H1 (cell line): ENCODE measurements at regions not wholly inside any gene's neighbourhood (a gene's known extent, or its start where the extent isn't known, plus 50 kb on each side); places are given as distances from the start of the nearest gene placed in this dataset.

Experiments used
- CTCF ChIA-PET: fragments of 300-600 bp; sonication (Branson Sonifier 250); formaldehyde crosslinking; loops from one replicate; lab custom pipeline; 2021; ENCODE audit not compliant: partially characterized antibody; lab: Charles Lee
- POLR2A ChIA-PET: fragments of 300-600 bp; sonication (Branson Sonifier 250); formaldehyde crosslinking; loops from one replicate; lab custom pipeline; 2021; ENCODE audit warnings: inconsistent platforms; ENCODE audit not compliant: partially characterized antibody; lab: Charles Lee
- DNase-seq, 2 experiments: peaks; one replicate each; pipeline versions ENCODE4 v3.0.0 to v3.0.0-alpha.2; 2010 to 2022; ENCODE audit warnings: low spot score in 2 of 2, low read depth in 1 of 2, mixed read lengths in 1 of 2
- FAIRE-seq: peaks from 2 replicates; lab custom pipeline; 2011; peaks lifted over from hg19 to GRCh38; lab: Jason Lieb, UNC
- H2AFZ ChIP-seq: 2 replicates; pipeline ENCODE4 v1.8.1; 2012; ENCODE audit warnings: low read length, inconsistent platforms
- H2AK5ac ChIP-seq: 2 replicates; pipeline ENCODE4 v1.6.1; 2013; ENCODE audit warnings: low read depth, low read length
- H2BK120ac ChIP-seq: replicated peaks from 2 replicates; pipeline ENCODE3; 2013; ENCODE audit warnings: low read depth, low read length, inconsistent platforms
- H2BK12ac ChIP-seq: 2 replicates; pipeline ENCODE4 v1.6.1; 2013; ENCODE audit warnings: low read depth, low read length
- H2BK15ac ChIP-seq: 2 replicates; pipeline ENCODE4 v1.6.1; 2013; ENCODE audit warnings: low read length
- H2BK20ac ChIP-seq: 2 replicates; pipeline ENCODE4 v1.6.1; 2013; ENCODE audit warnings: low read length
- H2BK5ac ChIP-seq: 2 replicates; pipeline ENCODE4 v1.6.1; 2013; ENCODE audit warnings: low read depth, low read length
- H3K14ac ChIP-seq: 2 replicates; pipeline ENCODE4 v1.6.1; 2013; ENCODE audit warnings: inconsistent platforms; ENCODE audit not compliant: insufficient read length
- H3K18ac ChIP-seq: 2 replicates; pipeline ENCODE4 v1.6.1; 2013; ENCODE audit warnings: low read length; ENCODE audit errors: extremely low read depth
- H3K23ac ChIP-seq: 2 replicates; pipeline ENCODE4 v1.6.1; 2013; ENCODE audit warnings: inconsistent platforms; ENCODE audit not compliant: insufficient read length
- H3K23me2 ChIP-seq: 2 replicates; pipeline ENCODE4 v1.6.1; 2013; ENCODE audit warnings: low read depth, low read length
- H3K27ac ChIP-seq: 2 replicates; pipeline ENCODE4 v1.6.1; 2011; ENCODE audit warnings: low read depth, low read length, inconsistent platforms
- H3K27me3 ChIP-seq, 4 experiments: replicated peaks in 1 of 4; 1 replicate in 1 of 4; 2 replicates in 3 of 4; pipeline versions ENCODE4 v1.6.1 to v1.8.1; 2011 to 2013; ENCODE audit warnings: low read length in 3 of 4, mild to moderate bottlenecking in 3 of 4, inconsistent platforms in 2 of 4, mixed read lengths in 2 of 4, moderate library complexity in 1 of 4; ENCODE audit not compliant: control insufficient read depth in 3 of 4, insufficient read depth in 3 of 4; ENCODE audit errors: extremely low read depth in 1 of 4
- H3K36me3 ChIP-seq, 4 experiments: 2 replicates each; pipeline versions ENCODE4 v1.6.1 to v1.8.1; 2011 to 2013; ENCODE audit warnings: mild to moderate bottlenecking in 4 of 4, low read length in 3 of 4, moderate library complexity in 2 of 4, control low read depth in 1 of 4, inconsistent platforms in 1 of 4; ENCODE audit not compliant: insufficient read depth in 4 of 4, control insufficient read depth in 2 of 4
- H3K4ac ChIP-seq: replicated peaks from 2 replicates; pipeline ENCODE3; 2013; ENCODE audit warnings: low read length, low read depth, mixed read lengths, inconsistent platforms; ENCODE audit not compliant: insufficient read length
- H3K4me1 ChIP-seq, 4 experiments: replicated peaks in 1 of 4; 1 replicate in 1 of 4; 2 replicates in 3 of 4; pipeline versions ENCODE4 v1.6.1 to v1.8.1; 2011 to 2013; ENCODE audit warnings: low read length in 3 of 4, inconsistent platforms in 2 of 4, mixed read lengths in 1 of 4; ENCODE audit not compliant: insufficient read depth in 4 of 4, control insufficient read depth in 3 of 4
- H3K4me2 ChIP-seq, 2 experiments: 2 replicates each; pipeline versions ENCODE4 v1.6.1 to v1.8.1; 2011 to 2013; ENCODE audit warnings: low read depth in 2 of 2, low read length in 2 of 2, control low read depth in 1 of 2, inconsistent platforms in 1 of 2, mild to moderate bottlenecking in 1 of 2; ENCODE audit not compliant: insufficient read depth in 1 of 2
- H3K4me3 ChIP-seq, 4 experiments: fragments of 200-600, 300-600 bp in 1 of 4; sonication (generic), shearing (Covaris generic), sonication (Bioruptor Twin) in 1 of 4; 2 replicates each; pipeline versions ENCODE4 v1.5.1 to v1.8.1; 2011 to 2016; ENCODE audit warnings: low read length in 4 of 4, low read depth in 3 of 4, control low read depth in 2 of 4, inconsistent platforms in 2 of 4, mild to moderate bottlenecking in 2 of 4, mixed read lengths in 1 of 4, moderate library complexity in 1 of 4; ENCODE audit not compliant: insufficient read depth in 2 of 4; ENCODE audit errors: extremely low read depth in 1 of 4
- H3K56ac ChIP-seq: replicated peaks from 2 replicates; pipeline ENCODE3; 2013; ENCODE audit warnings: low read depth, mild to moderate bottlenecking, mixed read lengths, low read length, inconsistent platforms; ENCODE audit not compliant: insufficient read length
- H3K79me1 ChIP-seq: 2 replicates; pipeline ENCODE4 v1.6.1; 2013; ENCODE audit warnings: low read depth, low read length, control low read depth
- H3K79me2 ChIP-seq, 2 experiments: 2 replicates each; pipeline versions ENCODE4 v1.6.1 to v1.8.1; 2012 to 2013; ENCODE audit warnings: low read length in 2 of 2, mild to moderate bottlenecking in 2 of 2, inconsistent platforms in 1 of 2; ENCODE audit not compliant: insufficient read depth in 2 of 2, control insufficient read depth in 1 of 2
- H3K9ac ChIP-seq, 4 experiments: replicated peaks in 1 of 4; 1 replicate in 1 of 4; 2 replicates in 3 of 4; pipeline versions ENCODE4 v1.6.1 to v1.8.1; 2011 to 2013; ENCODE audit warnings: low read depth in 3 of 4, low read length in 3 of 4, control low read depth in 2 of 4, mild to moderate bottlenecking in 2 of 4, moderate library complexity in 2 of 4, inconsistent platforms in 1 of 4; ENCODE audit errors: extremely low read depth in 1 of 4
- H3K9me3 ChIP-seq, 2 experiments: 2 replicates each; pipeline versions ENCODE4 v1.6.1 to v1.8.1; 2012 to 2013; ENCODE audit warnings: mild to moderate bottlenecking in 2 of 2, moderate library complexity in 2 of 2, control low read depth in 1 of 2, inconsistent platforms in 1 of 2, low read depth in 1 of 2, low read length in 1 of 2, mixed read lengths in 1 of 2; ENCODE audit not compliant: insufficient read depth in 2 of 2
- H4K20me1 ChIP-seq, 2 experiments: replicated peaks in 1 of 2; 2 replicates each; pipeline versions ENCODE3 to v1.8.1; 2011 to 2013; ENCODE audit warnings: inconsistent platforms in 2 of 2, low read length in 2 of 2, mild to moderate bottlenecking in 1 of 2; ENCODE audit not compliant: insufficient read depth in 2 of 2, control insufficient read depth in 1 of 2
- H4K5ac ChIP-seq: 2 replicates; pipeline ENCODE4 v1.6.1; 2013; ENCODE audit warnings: low read length, low read depth, mixed read lengths, inconsistent platforms; ENCODE audit not compliant: insufficient read length
- H4K8ac ChIP-seq: 2 replicates; pipeline ENCODE4 v1.8.0; 2013; ENCODE audit warnings: mild to moderate bottlenecking, moderate library complexity, low read length, inconsistent platforms; ENCODE audit not compliant: insufficient read depth; ENCODE audit errors: extremely low read depth
- H4K91ac ChIP-seq: replicated peaks from 2 replicates; pipeline ENCODE3; 2013; ENCODE audit warnings: low read length, mixed read lengths, inconsistent platforms; ENCODE audit not compliant: insufficient read length
- ATF2 ChIP-seq: IDR thresholded peaks from 2 replicates; pipeline ENCODE4 v1.6.1; 2012; ENCODE audit warnings: low read length, inconsistent platforms
- BRCA1 ChIP-seq: IDR thresholded peaks from 2 replicates; pipeline ENCODE4 v1.6.1; 2012; ENCODE audit warnings: low read depth, low read length, improper control_type of control experiment
- CBX8 ChIP-seq: fragments of 300-800, 300-1000 bp; sonication (generic); IDR thresholded peaks from 2 replicates; pipeline ENCODE4 v1.7.1; 2016; ENCODE audit warnings: low read depth, low read length, borderline replicate concordance
- CTBP2 ChIP-seq: IDR thresholded peaks from 2 replicates; pipeline ENCODE4 v1.7.0; 2011; ENCODE audit warnings: borderline replicate concordance, mild to moderate bottlenecking, moderate library complexity, mixed read lengths, low read length; ENCODE audit not compliant: insufficient read depth, insufficient read length
- EGR1 ChIP-seq: IDR thresholded peaks from 2 replicates; pipeline ENCODE4 v1.6.1; 2011; ENCODE audit warnings: low read depth, low read length, borderline replicate concordance
- EP300 ChIP-seq, 2 experiments: IDR thresholded peaks; 1 replicate in 1 of 2; 2 replicates in 1 of 2; pipeline ENCODE4 v1.6.1; 2011 to 2012; ENCODE audit warnings: low read depth in 2 of 2, low read length in 2 of 2, mild to moderate bottlenecking in 2 of 2, borderline replicate concordance in 1 of 2, inconsistent platforms in 1 of 2, moderate library complexity in 1 of 2
- HDAC2 ChIP-seq, 2 experiments: fragments of 300-600 bp in 1 of 2; sonication (generic) in 1 of 2; IDR thresholded peaks; 2 replicates each; pipeline ENCODE4 v1.6.1; 2011 to 2012; ENCODE audit warnings: low read depth in 2 of 2, low read length in 2 of 2, mild to moderate bottlenecking in 2 of 2, moderate library complexity in 2 of 2, borderline replicate concordance in 1 of 2, inconsistent platforms in 1 of 2
- KDM1A ChIP-seq: fragments of 200-600, 300-600 bp; sonication (generic); IDR thresholded peaks from 2 replicates; pipeline ENCODE4 v1.7.1; 2016; ENCODE audit warnings: mild to moderate bottlenecking, low read length, borderline replicate concordance
- NANOG ChIP-seq: IDR thresholded peaks from 2 replicates; pipeline ENCODE4 v1.6.1; 2011; ENCODE audit warnings: low read length, low read depth, mild to moderate bottlenecking, inconsistent platforms; ENCODE audit not compliant: insufficient read depth, poor library complexity, severe bottlenecking
- POLR2A ChIP-seq, 2 experiments: IDR thresholded peaks; 1 replicate in 1 of 2; 2 replicates in 1 of 2; pipeline ENCODE4 v1.6.1; 2011; ENCODE audit warnings: low read depth in 2 of 2, low read length in 2 of 2, mild to moderate bottlenecking in 2 of 2; ENCODE audit errors: control extremely low read depth in 1 of 2
- SP1 ChIP-seq: IDR thresholded peaks from 2 replicates; pipeline ENCODE4 v1.6.1; 2011; ENCODE audit warnings: low read depth, low read length
- SUZ12 ChIP-seq: fragments of 200-600 bp; sonication (generic); IDR thresholded peaks from 2 replicates; pipeline ENCODE4 v1.6.1; 2012; ENCODE audit warnings: mild to moderate bottlenecking, inconsistent platforms, low read length, moderate library complexity, mixed read lengths
- TAF1 ChIP-seq: IDR thresholded peaks from 2 replicates; pipeline ENCODE4 v1.6.1; 2011; ENCODE audit warnings: mild to moderate bottlenecking, low read depth, low read length
- TF ChIP-seq, protein P1 (sequence below): IDR thresholded peaks from 2 replicates; pipeline ENCODE4 v1.6.1; 2012; ENCODE audit warnings: inconsistent platforms

DNA sequence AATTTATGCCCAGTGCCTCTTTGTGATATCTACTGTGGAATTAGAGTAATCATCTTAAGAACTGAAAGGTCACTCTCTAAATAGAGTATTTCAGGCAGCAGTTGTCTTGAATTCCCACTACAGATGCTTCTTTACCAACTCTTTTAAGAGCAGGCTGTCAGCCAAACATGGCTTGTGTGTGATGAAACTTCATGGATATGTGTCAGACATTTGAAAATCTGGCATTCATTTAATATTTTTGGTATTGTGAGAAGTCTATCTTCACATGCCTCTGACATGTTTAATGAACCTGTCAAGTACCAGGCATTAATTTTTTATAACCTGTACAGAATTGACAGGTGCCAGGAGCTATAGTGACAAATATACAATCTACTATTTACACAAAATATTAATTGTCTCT, 318.6 kb downstream of the CDH9 start:
- H3K9ac ChIP-seq = no peak overlapping the region
- no peak overlapping the region for H4K5ac ChIP-seq
- H2BK15ac ChIP-seq = no peak overlapping the region
- no peak overlapping the region for H3K14ac ChIP-seq
- H3K4me2 ChIP-seq = no peak overlapping the region
- no peak overlapping the region for H3K56ac ChIP-seq
- no peaks in the 10 kb centered on the region for H3K79me2 ChIP-seq
- no peaks in the 10 kb centered on the region for H3K79me1 ChIP-seq
- ChIA-PET POLR2A (no interaction called here), CTCF (interaction anchor here (1.5 to 2.9 kb wide), 2 partner anchors 9 to 19 kb away, joined by 3 to 7 read pairs; no protein-coding TSS in a partner anchor)
- H3K23me2 ChIP-seq = no peaks in the 10 kb centered on the region
- H3K27ac ChIP-seq = no peak overlapping the region
- no peak overlapping the region for H3K4ac ChIP-seq
- FAIRE-seq (no peak), DNase-seq (no peak)
- no peaks in the 10 kb centered on the region for H3K4me1 ChIP-seq
- no peaks in the 10 kb centered on the region for H4K20me1 ChIP-seq
- H4K8ac ChIP-seq = no peak overlapping the region
- no peak overlapping the region for H4K91ac ChIP-seq
- H2AFZ ChIP-seq = no peak overlapping the region
- no peak overlapping the region for H2BK12ac ChIP-seq
- H3K18ac ChIP-seq = no peak overlapping the region
- H2BK20ac ChIP-seq = no peak overlapping the region
- no peaks in the 10 kb centered on the region for H3K36me3 ChIP-seq
- H2BK120ac ChIP-seq = no peak overlapping the region
- H2BK5ac ChIP-seq = no peak overlapping the region
- H3K4me3 ChIP-seq = no peak overlapping the region
- H3K27me3 ChIP-seq = no peaks in the 10 kb centered on the region
- no peaks in the 10 kb centered on the region for H3K9me3 ChIP-seq
- no peak overlapping the region for H3K23ac ChIP-seq
- no peak overlapping the region for H2AK5ac ChIP-seq
- TF ChIP-seq NANOG = no peak
- no peak for TF ChIP-seq HDAC2 (IDR thresholded peaks at IDR 0.05; ENCODE audit: borderline replicate concordance in 1 of 2, low read depth in 2 of 2, low read length in 2 of 2)
- no peak for TF ChIP-seq TAF1
- TF ChIP-seq SUZ12 = no peak
- TF ChIP-seq EGR1 = no peak
- TF ChIP-seq ATF2 = no peak
- TF ChIP-seq, protein P1, sequence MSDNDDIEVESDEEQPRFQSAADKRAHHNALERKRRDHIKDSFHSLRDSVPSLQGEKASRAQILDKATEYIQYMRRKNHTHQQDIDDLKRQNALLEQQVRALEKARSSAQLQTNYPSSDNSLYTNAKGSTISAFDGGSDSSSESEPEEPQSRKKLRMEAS = no peak
- no peak for TF ChIP-seq KDM1A
- TF ChIP-seq EP300 (IDR thresholded peaks at IDR 0.05; ENCODE audit: borderline replicate concordance in 1 of 2, low read depth in 2 of 2, low read length in 2 of 2) = no peak
- no peak for TF ChIP-seq POLR2A (IDR thresholded peaks at IDR 0.05; ENCODE audit: control extremely low read depth in 1 of 2, low read depth in 2 of 2, low read length in 2 of 2)
- no peak for TF ChIP-seq SP1
- TF ChIP-seq CBX8 = no peak
- TF ChIP-seq BRCA1 = no peak
- no peak for TF ChIP-seq CTBP2
